ENCODE measurements at regions not wholly inside any gene's neighbourhood (a gene's known extent, or its start where the extent isn't known, plus 50 kb on each side); places are given as distances from the start of the nearest gene placed in this dataset.
A peak's percentile ranks its signal among the peaks of the same experiment; 100 is the strongest.

DNA sequence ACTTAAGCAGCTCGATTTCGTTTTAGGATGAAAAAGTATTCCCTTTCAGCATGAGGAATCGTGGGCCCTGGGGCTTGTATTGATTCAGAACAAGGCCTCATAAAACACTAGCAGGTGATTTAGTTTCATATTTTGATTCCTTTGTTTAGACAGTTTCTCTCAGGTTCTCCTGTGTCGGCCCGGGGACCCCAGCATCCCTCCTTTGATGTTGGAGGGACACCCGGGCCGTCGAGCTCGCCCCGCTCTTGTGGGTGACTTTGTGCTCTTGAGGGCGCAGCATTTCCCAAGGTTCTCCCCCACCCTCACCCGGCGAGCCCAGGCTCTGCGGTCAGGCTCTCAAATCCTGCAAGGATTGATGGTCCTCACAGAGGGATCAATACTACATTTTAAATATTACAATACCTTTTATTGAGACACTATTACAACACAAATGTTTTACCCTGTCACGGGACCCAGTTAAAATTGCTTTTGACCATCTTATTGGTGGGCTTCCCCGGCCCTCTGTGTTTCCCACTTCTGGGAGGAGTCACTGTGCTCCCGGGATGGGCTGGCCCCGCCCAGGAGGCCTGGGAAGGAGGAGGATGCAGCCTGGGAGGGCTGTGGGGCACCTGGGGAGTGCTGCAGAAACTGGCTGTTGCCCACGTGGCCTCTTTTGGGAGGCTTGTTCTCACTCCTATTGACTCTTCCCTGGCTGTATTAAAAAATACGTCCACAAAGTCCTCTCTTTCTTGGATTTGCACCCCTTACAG is 222.6 kb downstream of the INSIG2 start:
- no peak for TF ChIP-seq CTCF (IDR thresholded peaks at IDR 0.05; ENCODE audit: control insufficient read depth, insufficient read depth, low read depth, low read length, missing control alignments)
- peak overlapping the region; percentile 56 for H3K4me3 ChIP-seq (ENCODE audit: control insufficient read depth, low read depth, low read length)
- no peak for DNase-seq (ENCODE audit: low read depth)

DNA sequence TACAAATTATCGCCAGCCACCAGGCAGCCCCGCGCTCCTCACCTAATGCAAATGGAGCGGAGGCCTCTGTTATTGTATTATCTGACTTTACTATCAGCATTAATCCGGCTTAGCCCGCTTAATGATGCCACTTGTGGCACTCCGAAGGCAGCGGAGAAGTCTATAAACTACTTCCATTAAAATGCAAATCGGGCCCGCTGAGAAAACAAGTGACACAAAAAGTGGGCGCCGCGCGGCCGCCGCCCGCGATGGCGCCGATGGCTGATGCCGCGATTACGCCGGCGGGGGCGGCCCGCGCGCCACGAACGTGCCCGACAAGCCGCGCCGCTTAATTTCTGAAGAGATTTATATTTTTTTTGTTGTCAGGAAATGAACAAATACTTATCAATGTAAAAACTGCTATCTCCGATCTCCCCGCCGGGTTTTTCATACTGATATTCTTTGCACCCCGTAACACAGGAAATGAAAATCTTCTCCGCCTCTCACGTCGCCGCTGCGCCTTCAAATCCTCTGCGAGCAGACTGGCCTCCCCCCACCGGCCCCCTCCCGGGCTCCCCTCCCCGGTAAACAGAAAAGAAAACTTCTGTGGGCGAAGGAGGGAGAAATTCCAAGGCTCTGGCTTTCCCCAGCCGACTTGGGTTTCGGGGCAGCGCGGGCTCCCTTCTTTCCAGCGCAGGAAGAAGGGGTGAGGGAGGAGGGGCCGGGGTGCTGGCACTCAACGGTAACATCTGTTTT is 221.8 kb downstream of the INSIG2 start:
- TF ChIP-seq CTCF (IDR thresholded peaks at IDR 0.05; ENCODE audit: control insufficient read depth, insufficient read depth, low read depth, low read length, missing control alignments): no peak
- peak overlapping the region; percentile 56 for H3K4me3 ChIP-seq (ENCODE audit: control insufficient read depth, low read depth, low read length)
- DNase-seq (ENCODE audit: low read depth): no peak

- no peak for TF ChIP-seq CTCF (IDR thresholded peaks at IDR 0.05; ENCODE audit: control insufficient read depth, insufficient read depth, low read depth, low read length, missing control alignments)
- peak overlapping the region; percentile 56 for H3K4me3 ChIP-seq (ENCODE audit: control insufficient read depth, low read depth, low read length)
- no peak for DNase-seq (ENCODE audit: low read depth)
Observed at GRCh38 chr2:118309257-118309945, 221.1 kb downstream of the INSIG2 start.

GRCh38 chr2:118307864-118308263 is 219.6 kb downstream of the INSIG2 start:
- H3K4me3 ChIP-seq (ENCODE audit: control insufficient read depth, low read depth, low read length): no peak overlapping the region
- TF ChIP-seq CTCF (IDR thresholded peaks at IDR 0.05; ENCODE audit: control insufficient read depth, insufficient read depth, low read depth, low read length, missing control alignments): no peak
- no peak for DNase-seq (ENCODE audit: low read depth)

DNA sequence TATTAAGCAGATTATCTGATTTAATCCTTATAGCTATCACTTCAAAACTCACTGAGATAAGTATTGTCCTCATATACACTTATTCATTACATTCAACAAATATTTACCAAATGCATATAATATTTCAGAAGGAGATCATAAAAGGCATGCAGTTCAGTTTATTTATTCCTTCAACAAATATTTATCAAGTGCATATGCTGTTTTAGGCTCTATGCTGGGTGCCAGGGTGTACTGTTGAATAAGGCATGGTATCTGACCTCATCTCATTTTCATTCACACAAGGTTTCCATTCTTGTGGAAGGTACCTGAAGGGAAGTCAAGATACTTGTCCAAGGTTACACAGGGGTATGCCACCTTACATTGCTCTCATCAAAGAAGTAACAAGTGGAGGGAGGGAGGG is 213.0 kb downstream of the INSIG2 start:
- no peak for DNase-seq (ENCODE audit: low read depth)
- no peak overlapping the region for H3K4me3 ChIP-seq (ENCODE audit: control insufficient read depth, low read depth, low read length)
- TF ChIP-seq CTCF (IDR thresholded peaks at IDR 0.05; ENCODE audit: control insufficient read depth, insufficient read depth, low read depth, low read length, missing control alignments): no peak

GRCh38 chr2:118300832-118301231 is 212.6 kb downstream of the INSIG2 start:
- H3K4me3 ChIP-seq (ENCODE audit: control insufficient read depth, low read depth, low read length): no peak overlapping the region
- no peak for TF ChIP-seq CTCF (IDR thresholded peaks at IDR 0.05; ENCODE audit: control insufficient read depth, insufficient read depth, low read depth, low read length, missing control alignments)
- DNase-seq (ENCODE audit: low read depth): no peak

Measured in AG09309 (cell line).